Astrocyte of the spinal cord (primary cell): ENCODE measurements at regions not wholly inside any gene's neighbourhood (a gene's known extent, or its start where the extent isn't known, plus 50 kb on each side); places are given as distances from the start of the nearest gene placed in this dataset.

Source experiments
- DNase-seq: peaks from one replicate; pipeline ENCODE4 v3.0.0; 2011; ENCODE audit warnings: low read depth, low spot score
- H3K4me3 ChIP-seq: 2 replicates; pipeline ENCODE4 v1.5.1; 2011; ENCODE audit warnings: low read depth, mild to moderate bottlenecking, low read length, moderate library complexity
- in situ Hi-C: cut with HindIII; loops from 2 replicates; pipeline ENCODE4 v1.10.0; 2017; ENCODE audit warnings: low sequenced_read_pairs
- TF ChIP-seq, protein P1 (sequence below): IDR thresholded peaks from 2 replicates; pipeline ENCODE4 v1.5.1; 2012; ENCODE audit warnings: low read depth, mild to moderate bottlenecking, low read length, inconsistent platforms

DNA sequence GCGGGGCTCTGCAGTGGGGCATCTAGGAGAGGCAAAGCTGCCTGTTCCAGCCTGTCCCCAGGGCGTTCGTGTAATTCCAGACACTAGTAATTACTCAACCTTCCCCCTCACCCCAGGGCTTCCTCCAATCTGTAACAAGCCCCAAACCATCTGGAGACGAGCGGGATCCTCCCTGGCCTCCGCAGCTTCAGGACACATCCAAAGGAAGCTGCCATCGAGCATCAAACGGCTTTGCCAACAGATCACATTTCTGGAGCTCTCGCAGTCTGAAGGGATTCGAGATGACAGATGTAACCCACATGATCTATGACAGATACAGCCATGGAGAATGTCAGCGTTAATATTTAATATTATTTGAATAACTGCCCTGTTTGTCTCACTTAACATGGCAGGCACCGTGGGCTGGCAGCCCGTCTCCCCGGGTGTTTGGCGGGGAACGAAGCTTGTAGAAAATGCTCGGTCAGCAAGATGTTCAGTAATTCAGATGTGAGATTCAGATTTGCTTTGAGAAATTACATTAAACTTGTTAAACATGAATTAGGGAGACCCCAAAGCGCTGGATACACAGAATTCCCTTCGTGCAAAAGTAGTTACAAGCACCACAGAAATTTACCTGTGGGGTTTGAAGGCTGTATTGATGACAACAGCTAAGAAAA, 108.5 kb upstream of the C7orf33 start:
- TF ChIP-seq, protein P1, sequence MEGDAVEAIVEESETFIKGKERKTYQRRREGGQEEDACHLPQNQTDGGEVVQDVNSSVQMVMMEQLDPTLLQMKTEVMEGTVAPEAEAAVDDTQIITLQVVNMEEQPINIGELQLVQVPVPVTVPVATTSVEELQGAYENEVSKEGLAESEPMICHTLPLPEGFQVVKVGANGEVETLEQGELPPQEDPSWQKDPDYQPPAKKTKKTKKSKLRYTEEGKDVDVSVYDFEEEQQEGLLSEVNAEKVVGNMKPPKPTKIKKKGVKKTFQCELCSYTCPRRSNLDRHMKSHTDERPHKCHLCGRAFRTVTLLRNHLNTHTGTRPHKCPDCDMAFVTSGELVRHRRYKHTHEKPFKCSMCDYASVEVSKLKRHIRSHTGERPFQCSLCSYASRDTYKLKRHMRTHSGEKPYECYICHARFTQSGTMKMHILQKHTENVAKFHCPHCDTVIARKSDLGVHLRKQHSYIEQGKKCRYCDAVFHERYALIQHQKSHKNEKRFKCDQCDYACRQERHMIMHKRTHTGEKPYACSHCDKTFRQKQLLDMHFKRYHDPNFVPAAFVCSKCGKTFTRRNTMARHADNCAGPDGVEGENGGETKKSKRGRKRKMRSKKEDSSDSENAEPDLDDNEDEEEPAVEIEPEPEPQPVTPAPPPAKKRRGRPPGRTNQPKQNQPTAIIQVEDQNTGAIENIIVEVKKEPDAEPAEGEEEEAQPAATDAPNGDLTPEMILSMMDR, result no peak
- no peak overlapping the region for H3K4me3 ChIP-seq
- in situ Hi-C loops, result no loop called here
- DNase-seq, result no peak

DNA sequence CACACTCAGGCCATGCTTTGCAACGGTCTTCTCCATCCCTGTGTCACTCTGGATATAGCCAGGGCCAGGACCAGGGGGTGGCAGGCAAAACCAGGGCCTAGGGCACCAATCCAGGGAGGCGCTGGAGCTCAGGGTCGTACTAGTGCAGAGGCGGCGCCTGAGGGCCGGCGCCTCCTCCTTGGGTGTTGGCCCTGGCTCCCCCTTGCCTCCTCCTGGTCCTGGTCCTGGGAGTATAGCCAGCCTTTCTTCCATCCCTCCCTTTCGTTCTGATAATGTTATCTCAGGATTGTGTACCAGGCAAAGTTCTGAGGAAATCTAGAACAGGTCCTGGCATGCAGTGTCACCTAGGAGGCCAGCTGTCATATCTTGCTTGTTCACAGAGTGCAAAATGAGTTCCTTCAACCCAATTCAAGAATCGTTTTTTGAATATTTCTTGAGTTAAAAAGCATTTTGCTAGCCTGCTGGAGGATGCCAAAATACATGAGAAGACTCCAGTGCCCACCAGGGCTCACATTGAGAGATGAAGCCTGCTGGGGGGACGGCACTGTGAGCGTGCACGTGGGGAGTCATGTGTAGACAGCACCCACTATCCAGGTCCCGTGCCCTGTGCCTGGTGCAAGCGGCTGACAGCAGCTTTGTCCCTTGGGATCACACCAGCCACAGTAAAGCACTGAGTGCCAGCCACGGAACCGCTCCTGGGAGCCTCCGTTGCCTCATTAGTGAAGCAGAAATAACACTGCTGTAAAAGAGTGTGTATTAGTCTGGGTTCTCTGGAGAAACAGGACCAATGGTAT, 106.9 kb upstream of the C7orf33 start:
- no peak overlapping the region for H3K4me3 ChIP-seq
- TF ChIP-seq, protein P1, result no peak
- in situ Hi-C loops, result no loop called here
- no peak for DNase-seq

DNA sequence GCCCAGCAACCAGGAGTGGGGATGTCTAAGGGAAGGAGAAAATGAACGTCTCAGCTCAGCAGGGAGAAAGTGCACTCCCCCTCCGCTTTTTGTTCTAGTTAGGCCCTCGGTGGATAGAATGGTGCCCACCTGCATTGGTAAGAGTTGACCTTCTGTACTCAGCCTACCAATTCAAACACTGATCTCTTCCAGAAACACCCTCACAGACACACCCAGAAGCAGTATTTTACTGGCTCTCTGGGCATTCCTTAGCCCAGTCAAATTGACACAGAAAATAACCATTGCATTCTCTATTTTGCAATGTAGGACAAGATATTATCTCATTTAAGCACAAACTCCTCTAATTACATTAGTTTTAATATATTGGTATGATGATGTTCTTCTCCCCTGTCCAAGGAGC, 106.1 kb upstream of the C7orf33 start:
- no peak for DNase-seq
- no peak overlapping the region for H3K4me3 ChIP-seq
- in situ Hi-C loops, result no loop called here
- TF ChIP-seq, protein P1, result no peak

DNA sequence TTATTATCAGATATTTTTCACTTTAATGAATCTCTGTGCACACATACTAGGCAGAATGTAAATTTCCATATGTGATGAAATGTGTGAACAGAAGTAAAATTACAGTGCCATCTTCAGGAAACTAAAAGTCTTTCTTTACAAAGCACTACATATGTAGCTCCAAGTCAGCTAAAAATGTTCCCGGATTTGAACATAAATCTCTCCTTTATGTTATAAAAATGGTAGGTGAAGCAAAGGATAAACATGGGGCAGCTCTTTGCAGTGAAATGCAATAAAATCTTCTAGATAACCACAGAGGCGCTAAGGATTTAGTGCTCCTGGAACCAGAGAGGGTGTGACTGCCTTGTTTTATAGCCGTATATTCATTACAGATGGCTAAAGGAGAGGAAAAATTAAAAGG, 104.9 kb upstream of the C7orf33 start:
- in situ Hi-C loops, result no loop called here
- no peak overlapping the region for H3K4me3 ChIP-seq
- TF ChIP-seq, protein P1, result no peak
- peak; percentile 6 for DNase-seq

DNA sequence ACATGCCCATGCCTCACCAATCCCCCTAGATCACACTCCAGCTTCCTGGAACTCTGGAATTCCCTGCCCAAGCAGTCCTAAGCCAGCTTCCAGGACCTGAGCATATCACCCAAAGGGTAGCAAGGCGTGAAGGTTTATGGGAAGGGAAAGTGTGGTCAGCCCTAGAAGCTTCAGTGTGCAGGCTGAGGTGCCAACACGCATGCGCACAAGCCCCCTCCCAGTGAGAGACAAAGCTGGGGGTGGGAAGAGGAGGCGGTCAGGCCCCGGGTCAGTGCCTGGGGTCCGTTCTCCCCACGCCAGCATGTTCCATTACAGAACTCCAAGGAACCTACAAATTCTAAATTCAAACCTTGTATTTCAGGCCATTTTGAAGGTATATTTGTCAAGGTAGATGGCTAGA, 103.6 kb upstream of the C7orf33 start:
- H3K4me3 ChIP-seq, result no peak overlapping the region
- TF ChIP-seq, protein P1, result no peak
- no peak for DNase-seq
- in situ Hi-C loops, result no loop called here

DNA sequence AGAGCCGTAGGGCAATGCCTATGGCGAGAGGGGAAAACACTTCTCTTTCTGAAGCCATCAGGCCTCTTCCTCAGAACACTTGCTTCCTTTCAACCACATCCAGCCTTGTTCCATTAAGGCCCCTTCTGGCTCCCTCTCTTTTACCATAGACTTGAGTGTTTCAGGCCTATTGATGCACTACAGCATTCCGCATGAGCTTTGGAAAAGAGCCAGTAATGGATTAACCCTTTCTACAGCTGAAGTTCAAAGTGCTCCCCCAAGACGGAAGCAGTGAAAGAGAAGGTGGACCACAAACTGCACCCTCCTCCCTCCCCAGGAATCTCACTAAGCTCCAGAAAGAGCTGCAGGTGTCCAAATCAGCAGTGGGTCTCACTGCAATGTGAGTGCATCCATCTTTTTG, 102.7 kb upstream of the C7orf33 start:
- DNase-seq, result no peak
- in situ Hi-C loops, result no loop called here
- H3K4me3 ChIP-seq, result no peak overlapping the region
- TF ChIP-seq, protein P1, result no peak
